ENCODE measurements at regions not wholly inside any gene's neighbourhood (a gene's known extent, or its start where the extent isn't known, plus 50 kb on each side); places are given as distances from the start of the nearest gene placed in this dataset.
A peak's percentile ranks its signal among the peaks of the same experiment; 100 is the strongest.

DNA sequence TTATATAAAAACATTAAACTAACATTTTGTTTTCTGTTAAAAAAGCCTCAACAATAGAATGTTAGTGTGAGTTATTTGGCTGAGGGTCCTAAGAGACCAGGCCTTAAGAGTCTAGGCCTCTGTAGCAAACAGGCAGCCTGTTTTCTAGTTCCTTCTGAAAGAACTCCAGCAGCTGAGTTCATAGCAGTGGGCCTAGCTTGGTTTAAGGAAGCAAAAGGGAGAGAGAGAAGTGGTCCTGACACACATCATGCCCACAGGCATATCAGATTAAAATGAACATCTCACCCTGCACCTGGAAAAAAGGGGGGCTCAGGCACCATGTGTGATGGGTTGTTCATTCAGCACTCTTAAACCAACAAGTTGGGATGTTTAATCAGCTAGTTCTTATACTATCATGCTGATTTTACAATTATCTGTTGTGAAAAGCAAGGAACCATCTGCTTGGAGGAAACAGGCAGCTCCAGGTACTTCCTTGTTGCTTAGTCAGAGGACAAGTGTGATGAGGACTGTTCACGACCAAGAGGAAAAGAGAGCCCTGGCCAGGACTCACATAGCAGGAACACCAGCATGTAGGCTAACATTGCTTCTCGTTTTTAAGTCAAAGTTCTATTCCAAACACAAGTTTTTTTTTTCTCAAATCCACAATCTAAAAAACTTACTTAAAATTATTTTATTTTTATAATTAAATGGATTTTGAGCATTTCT, 81.3 kb upstream of the FRY start:
- Histone ChIP-seq H3K9ac (ENCODE audit: extremely low read depth, insufficient read length, low read length) (no peak overlapping the region), H4K91ac (ENCODE audit: insufficient read length, low read depth, low read length) (no peak overlapping the region), H3K4me2 (ENCODE audit: insufficient read depth, insufficient read length, low read length) (no peak overlapping the region), H3K4me1 (ENCODE audit: insufficient read depth, low read length) (peaks cover 3% of the 10 kb centered on the region; the same call in 1 of the 2 replicates), H3K79me2 (ENCODE audit: insufficient read depth, low read length) (no peaks in the 10 kb centered on the region), H3T11ph (ENCODE audit: low read length) (no peak overlapping the region), H2AK5ac (ENCODE audit: insufficient read length, low read length) (no peak overlapping the region), H2BK12ac (ENCODE audit: insufficient read length, low read depth, low read length) (no peak overlapping the region), H3K23me2 (ENCODE audit: insufficient read length, low read depth, low read length, poor library complexity, severe bottlenecking) (no peaks in the 10 kb centered on the region), H2BK5ac (ENCODE audit: insufficient read length, low read length) (no peak overlapping the region), H2BK15ac (ENCODE audit: low read depth, low read length) (no peak overlapping the region), H3K9me3 (ENCODE audit: control insufficient read depth, low read depth, low read length) (no peaks in the 10 kb centered on the region), H2AFZ (ENCODE audit: low read length) (no peak overlapping the region), H3K27ac (ENCODE audit: insufficient read length, low read depth, low read length) (no peak overlapping the region), H3K56ac (ENCODE audit: insufficient read length, low read depth, low read length) (no peak overlapping the region), H3K79me1 (ENCODE audit: insufficient read depth, low read depth, low read length, poor library complexity, severe bottlenecking) (no peaks in the 10 kb centered on the region), H3K18ac (ENCODE audit: insufficient read length, low read depth, low read length) (no peak overlapping the region), H4K5ac (ENCODE audit: insufficient read length, low read depth, low read length) (no peak overlapping the region), H3K23ac (ENCODE audit: insufficient read length, low read depth, low read length) (no peak overlapping the region), H3K4ac (ENCODE audit: low read depth, low read length) (no peak overlapping the region), H4K8ac (replicated peaks; ENCODE audit: insufficient read length, low read depth, low read length) (no peak overlapping the region), H2BK20ac (ENCODE audit: low read depth, low read length, poor library complexity, severe bottlenecking) (no peak overlapping the region), H2BK120ac (ENCODE audit: low read depth, low read length, poor library complexity, severe bottlenecking) (no peak overlapping the region), H4K20me1 (ENCODE audit: control insufficient read depth, insufficient read depth, insufficient read length) (no peaks in the 10 kb centered on the region), H3K27me3 (ENCODE audit: insufficient read depth, low read length) (no peaks in the 10 kb centered on the region), H3K14ac (ENCODE audit: insufficient read depth, low read length) (no peak overlapping the region)
- Mint-ChIP-seq H3K4me3 (no peak overlapping the region), H3K27ac (peak overlapping the region in 1 of 3 experiments; percentile 7; a peak in 2 of 7 replicates), H3K36me3 (ENCODE audit: insufficient read depth in 1 of 3, low read depth in 3 of 3) (0 out of 7 replicates have a peak, but pooled peaks cover 0 to 7% (median 0%) of the 10 kb centered on the region in 3 experiments), H3K9me3 (no peaks in the 10 kb centered on the region), H3K27me3 (ENCODE audit: low read depth) (no peaks in the 10 kb centered on the region), H3K4me1 (peaks cover 13 to 20% of the 10 kb centered on the region in 2 experiments)
- no CpG with 5 or more reads among the region's 2 CpGs for WGBS (ENCODE audit: extremely low coverage, insufficient read length, low lambda C conversion rate)
- TF ChIP-seq, protein P1, sequence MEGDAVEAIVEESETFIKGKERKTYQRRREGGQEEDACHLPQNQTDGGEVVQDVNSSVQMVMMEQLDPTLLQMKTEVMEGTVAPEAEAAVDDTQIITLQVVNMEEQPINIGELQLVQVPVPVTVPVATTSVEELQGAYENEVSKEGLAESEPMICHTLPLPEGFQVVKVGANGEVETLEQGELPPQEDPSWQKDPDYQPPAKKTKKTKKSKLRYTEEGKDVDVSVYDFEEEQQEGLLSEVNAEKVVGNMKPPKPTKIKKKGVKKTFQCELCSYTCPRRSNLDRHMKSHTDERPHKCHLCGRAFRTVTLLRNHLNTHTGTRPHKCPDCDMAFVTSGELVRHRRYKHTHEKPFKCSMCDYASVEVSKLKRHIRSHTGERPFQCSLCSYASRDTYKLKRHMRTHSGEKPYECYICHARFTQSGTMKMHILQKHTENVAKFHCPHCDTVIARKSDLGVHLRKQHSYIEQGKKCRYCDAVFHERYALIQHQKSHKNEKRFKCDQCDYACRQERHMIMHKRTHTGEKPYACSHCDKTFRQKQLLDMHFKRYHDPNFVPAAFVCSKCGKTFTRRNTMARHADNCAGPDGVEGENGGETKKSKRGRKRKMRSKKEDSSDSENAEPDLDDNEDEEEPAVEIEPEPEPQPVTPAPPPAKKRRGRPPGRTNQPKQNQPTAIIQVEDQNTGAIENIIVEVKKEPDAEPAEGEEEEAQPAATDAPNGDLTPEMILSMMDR (conservative IDR thresholded peaks at IDR 0.05): no peak
- no peak for DNase-seq
